Neuron (in vitro differentiated cells): ENCODE measurements at regions not wholly inside any gene's neighbourhood (a gene's known extent, or its start where the extent isn't known, plus 50 kb on each side); places are given as distances from the start of the nearest gene placed in this dataset.

ENCODE experiments used
- H2AFZ ChIP-seq: one replicate; pipeline ENCODE4 v1.6.1; 2013; ENCODE audit warnings: low read depth, mild to moderate bottlenecking, inconsistent platforms, low read length, moderate library complexity
- H3K27me3 ChIP-seq: one replicate; pipeline ENCODE4 v1.6.1; 2013; ENCODE audit warnings: low read length; ENCODE audit not compliant: insufficient read depth
- H3K36me3 ChIP-seq: one replicate; pipeline ENCODE4 v1.6.1; 2013; ENCODE audit warnings: low read length; ENCODE audit not compliant: insufficient read depth
- H3K4me1 ChIP-seq: one replicate; pipeline ENCODE4 v1.6.1; 2013; ENCODE audit warnings: low read length; ENCODE audit not compliant: insufficient read depth
- H3K4me3 ChIP-seq: 2 replicates; pipeline ENCODE4 v1.5.1; 2013; ENCODE audit warnings: mild to moderate bottlenecking, low read length, moderate library complexity
- H3K9me3 ChIP-seq: one replicate; pipeline ENCODE4 v1.6.1; 2013; ENCODE audit warnings: low read length

DNA sequence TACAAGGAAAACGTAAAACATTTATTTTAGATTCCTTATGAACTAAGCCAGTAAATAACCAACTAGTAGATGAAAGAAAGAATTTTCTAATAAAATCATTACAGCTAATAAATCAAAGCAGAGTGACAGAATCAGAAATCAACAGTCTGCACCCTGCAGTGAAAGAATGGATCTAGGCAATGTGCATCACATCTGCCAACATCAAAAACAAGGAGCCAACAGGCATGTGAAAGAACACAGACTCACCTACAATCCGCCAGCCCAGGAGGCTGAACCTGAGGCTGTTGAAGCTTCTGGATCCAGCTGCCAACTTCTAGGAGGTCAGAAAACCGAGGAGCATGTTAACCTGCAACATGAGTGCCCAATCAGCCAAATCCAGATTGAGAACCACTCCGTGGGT lies 196.3 kb downstream of the SETD4 start:
- H3K4me3 ChIP-seq: no peak overlapping the region
- no peaks in the 10 kb centered on the region for H3K4me1 ChIP-seq
- no peaks in the 10 kb centered on the region for H3K36me3 ChIP-seq
- H2AFZ ChIP-seq: no peak overlapping the region
- no peaks in the 10 kb centered on the region for H3K27me3 ChIP-seq
- no peaks in the 10 kb centered on the region for H3K9me3 ChIP-seq

GRCh38 chr21:35862969-35863368 lies 197.4 kb downstream of the SETD4 start:
- Histone ChIP-seq H3K4me1 (no peaks in the 10 kb centered on the region), H2AFZ (no peak overlapping the region), H3K27me3 (no peaks in the 10 kb centered on the region), H3K36me3 (no peaks in the 10 kb centered on the region), H3K9me3 (no peaks in the 10 kb centered on the region), H3K4me3 (no peak overlapping the region)

DNA sequence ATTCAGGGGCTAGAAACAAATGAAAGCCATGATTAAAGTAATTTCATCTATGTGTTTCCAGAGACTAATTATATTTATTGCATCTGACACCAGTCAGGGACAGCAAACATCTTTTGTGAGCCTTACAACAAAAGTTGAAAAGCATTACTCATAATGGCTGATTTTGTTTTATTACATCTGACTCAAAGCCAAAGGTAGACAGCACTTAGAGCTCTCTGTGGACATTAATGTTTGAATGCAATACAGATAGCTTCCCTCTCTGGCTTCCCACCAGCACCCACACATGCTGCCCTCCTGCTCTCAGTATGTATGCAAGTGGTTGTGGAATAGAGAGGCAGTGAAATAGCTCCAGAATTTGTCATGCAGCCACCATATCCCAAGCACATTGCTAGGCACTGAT lies 198.7 kb downstream of the SETD4 start:
- H3K27me3 ChIP-seq: no peaks in the 10 kb centered on the region
- H3K4me1 ChIP-seq: no peaks in the 10 kb centered on the region
- H3K4me3 ChIP-seq: no peak overlapping the region
- H3K9me3 ChIP-seq: no peaks in the 10 kb centered on the region
- H2AFZ ChIP-seq: no peak overlapping the region
- H3K36me3 ChIP-seq: no peaks in the 10 kb centered on the region

GRCh38 chr21:35860189-35860869 lies 200.0 kb downstream of the SETD4 start:
- Histone ChIP-seq H3K36me3 (no peaks in the 10 kb centered on the region), H3K4me1 (no peaks in the 10 kb centered on the region), H2AFZ (no peak overlapping the region), H3K4me3 (no peak overlapping the region), H3K27me3 (no peaks in the 10 kb centered on the region), H3K9me3 (no peaks in the 10 kb centered on the region)

- Histone ChIP-seq H3K27me3 (no peaks in the 10 kb centered on the region), H2AFZ (no peak overlapping the region), H3K36me3 (no peaks in the 10 kb centered on the region), H3K4me1 (no peaks in the 10 kb centered on the region), H3K4me3 (no peak overlapping the region), H3K9me3 (no peaks in the 10 kb centered on the region)
These were observed 200.6 kb downstream of the SETD4 start for GRCh38 chr21:35859677-35860076.

GRCh38 chr21:35857095-35857494 lies 203.2 kb downstream of the SETD4 start:
- Histone ChIP-seq H3K27me3 (no peaks in the 10 kb centered on the region), H2AFZ (no peak overlapping the region), H3K9me3 (no peaks in the 10 kb centered on the region), H3K36me3 (no peaks in the 10 kb centered on the region), H3K4me3 (no peak overlapping the region), H3K4me1 (no peaks in the 10 kb centered on the region)

DNA sequence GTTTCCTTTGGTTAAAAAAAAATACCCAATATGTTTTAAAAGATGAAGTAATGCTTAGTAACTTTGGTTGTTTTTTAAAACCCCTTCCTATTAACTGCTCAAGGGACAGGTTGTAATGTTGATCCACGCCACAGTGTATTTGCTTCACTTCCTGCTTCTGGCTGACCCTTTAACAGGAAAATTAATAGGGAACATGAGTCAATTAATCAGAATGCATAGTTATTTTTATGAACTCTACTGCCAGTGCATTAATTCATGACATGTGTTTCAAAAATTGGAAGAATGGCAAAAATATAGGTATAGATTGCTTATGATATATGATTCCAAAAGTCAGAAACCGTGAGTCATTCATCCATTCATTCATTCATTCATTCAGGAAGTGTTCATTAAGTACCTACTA lies 204.8 kb downstream of the SETD4 start:
- Histone ChIP-seq H3K27me3 (no peaks in the 10 kb centered on the region), H3K9me3 (no peaks in the 10 kb centered on the region), H3K4me1 (no peaks in the 10 kb centered on the region)

GRCh38 chr21:35854281-35854680 lies 206.0 kb downstream of the SETD4 start:
- no peak overlapping the region for H2AFZ ChIP-seq
- no peaks in the 10 kb centered on the region for H3K27me3 ChIP-seq
- no peaks in the 10 kb centered on the region for H3K36me3 ChIP-seq
- H3K9me3 ChIP-seq: no peaks in the 10 kb centered on the region
- no peaks in the 10 kb centered on the region for H3K4me1 ChIP-seq
- H3K4me3 ChIP-seq: no peak overlapping the region

More for the DNA sequence above, 204.8 kb downstream of the SETD4 start:
- H2AFZ ChIP-seq: no peak overlapping the region
- H3K4me3 ChIP-seq: no peak overlapping the region
- no peaks in the 10 kb centered on the region for H3K36me3 ChIP-seq

- Histone ChIP-seq H3K9me3 (no peaks in the 10 kb centered on the region), H3K27me3 (no peaks in the 10 kb centered on the region), H2AFZ (no peak overlapping the region), H3K4me3 (no peak overlapping the region), H3K4me1 (no peaks in the 10 kb centered on the region), H3K36me3 (no peaks in the 10 kb centered on the region)
These were observed 206.7 kb downstream of the SETD4 start for GRCh38 chr21:35853321-35854239.

DNA sequence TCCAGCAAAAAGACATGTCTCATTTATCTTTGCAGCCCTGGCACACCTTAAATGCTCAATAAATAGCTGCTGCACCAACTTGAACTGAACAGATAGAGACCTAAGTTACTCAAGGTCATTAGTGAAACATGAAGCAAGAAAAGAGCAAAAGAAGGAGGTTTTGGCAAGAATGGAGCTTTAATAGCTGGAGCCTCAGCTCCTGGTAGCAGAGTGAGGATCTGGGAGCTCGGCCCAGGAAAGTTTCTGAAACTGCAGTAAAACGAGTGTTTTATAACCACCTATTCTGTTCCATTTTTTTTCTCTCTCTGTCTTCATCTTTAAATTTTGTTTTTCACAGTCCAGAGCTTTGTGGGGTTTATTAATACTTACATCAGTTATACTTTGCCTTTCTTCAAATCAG lies 207.5 kb downstream of the SETD4 start:
- Histone ChIP-seq H3K4me1 (no peaks in the 10 kb centered on the region), H2AFZ (no peak overlapping the region), H3K4me3 (no peak overlapping the region), H3K27me3 (no peaks in the 10 kb centered on the region), H3K9me3 (no peaks in the 10 kb centered on the region), H3K36me3 (no peaks in the 10 kb centered on the region)

DNA sequence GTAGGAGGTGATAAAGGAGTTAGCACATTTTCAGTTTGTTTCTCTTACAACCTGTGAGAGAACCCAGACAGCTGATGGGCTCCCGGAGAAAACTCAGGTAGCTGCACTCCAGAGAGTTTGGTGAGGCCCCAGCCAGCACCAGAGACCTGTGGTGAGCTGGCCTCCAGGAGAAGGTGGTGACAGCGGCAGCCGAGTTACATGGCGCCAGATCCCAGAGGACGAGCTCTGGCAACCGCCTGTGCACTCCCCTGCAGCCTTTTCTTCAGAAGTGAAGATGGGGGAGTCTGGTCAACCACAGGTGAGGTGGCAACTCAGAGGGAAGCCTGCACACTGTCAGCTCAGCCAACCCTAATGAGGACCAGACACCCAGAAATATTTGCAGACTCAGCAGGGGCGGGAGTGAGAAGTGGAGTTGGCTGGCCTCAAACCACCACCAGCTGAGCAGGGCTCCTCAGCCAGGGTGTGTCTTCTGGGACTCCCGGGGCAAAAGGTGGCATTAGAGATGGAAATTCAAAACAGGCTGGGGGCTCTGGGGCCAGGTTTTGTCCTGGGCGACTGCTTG lies 209.7 kb downstream of the SETD4 start:
- no peak overlapping the region for H3K4me3 ChIP-seq
- H2AFZ ChIP-seq: no peak overlapping the region

DNA sequence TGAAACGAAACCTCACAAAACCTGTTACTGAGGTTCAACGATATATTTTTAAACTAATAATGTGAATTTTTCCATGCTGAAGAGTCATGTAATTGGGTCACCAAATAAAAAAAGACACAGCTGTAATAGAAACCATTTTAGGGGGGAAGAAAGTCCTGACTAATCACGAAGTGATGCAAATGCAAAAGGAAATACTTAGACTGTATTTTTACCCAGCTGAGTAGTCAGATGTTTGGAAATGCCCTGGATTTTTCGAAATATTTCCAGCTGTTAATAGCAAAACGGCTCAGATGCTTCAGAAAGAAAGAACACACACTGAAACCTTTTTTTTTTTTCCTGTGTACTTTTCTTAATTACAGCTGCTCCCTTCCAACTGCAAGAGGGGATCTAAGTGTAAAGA lies 210.3 kb downstream of the SETD4 start:
- Histone ChIP-seq H3K36me3 (no peaks in the 10 kb centered on the region), H3K9me3 (no peaks in the 10 kb centered on the region), H3K4me3 (no peak overlapping the region), H3K4me1 (no peaks in the 10 kb centered on the region), H3K27me3 (no peaks in the 10 kb centered on the region), H2AFZ (no peak overlapping the region)

More for the DNA sequence above, 209.7 kb downstream of the SETD4 start:
- Histone ChIP-seq H3K27me3 (no peaks in the 10 kb centered on the region), H3K36me3 (no peaks in the 10 kb centered on the region), H3K4me1 (no peaks in the 10 kb centered on the region), H3K9me3 (no peaks in the 10 kb centered on the region)

GRCh38 chr21:35849144-35849543 lies 211.2 kb downstream of the SETD4 start:
- no peaks in the 10 kb centered on the region for H3K4me1 ChIP-seq
- no peak overlapping the region for H2AFZ ChIP-seq
- no peaks in the 10 kb centered on the region for H3K27me3 ChIP-seq
- no peaks in the 10 kb centered on the region for H3K9me3 ChIP-seq
- H3K4me3 ChIP-seq: no peak overlapping the region
- no peaks in the 10 kb centered on the region for H3K36me3 ChIP-seq
